Activated CD4-positive, alpha-beta T cell treated with anti-CD3 and anti-CD28 coated beads for 24 hours (primary cell): ENCODE measurements at regions not wholly inside any gene's neighbourhood (a gene's known extent, or its start where the extent isn't known, plus 50 kb on each side); places are given as distances from the start of the nearest gene placed in this dataset.

Experiments
- DNase-seq, 2 donors: peaks; one replicate each; pipeline ENCODE4 v3.0.0-alpha.2; 2020; ENCODE audit warnings: low read depth in 2 of 2

- DNase-seq: no peak
Observed at GRCh38 chr2:23238011-23238657, 146.8 kb upstream of the KLHL29 start.

GRCh38 chr2:23239374-23239773, 145.6 kb upstream of the KLHL29 start:
- DNase-seq: no peak

GRCh38 chr2:23241121-23241520, 143.9 kb upstream of the KLHL29 start:
- DNase-seq: no peak

- no peak for DNase-seq
Observed at GRCh38 chr2:23241611-23242245, 143.3 kb upstream of the KLHL29 start.

GRCh38 chr2:23243073-23243659, 141.8 kb upstream of the KLHL29 start:
- DNase-seq: no peak

- no peak for DNase-seq
Observed at GRCh38 chr2:23244617-23245016, 140.4 kb upstream of the KLHL29 start.

- DNase-seq: no peak
Observed at GRCh38 chr2:23246992-23247683, 137.8 kb upstream of the KLHL29 start.

GRCh38 chr2:23248667-23249066, 136.3 kb upstream of the KLHL29 start:
- no peak for DNase-seq

GRCh38 chr2:23249348-23249747, 135.6 kb upstream of the KLHL29 start:
- DNase-seq: no peak

GRCh38 chr2:23250371-23250770, 134.6 kb upstream of the KLHL29 start:
- no peak for DNase-seq

GRCh38 chr2:23256643-23257042, 128.3 kb upstream of the KLHL29 start:
- DNase-seq: no peak

- no peak for DNase-seq
Observed at GRCh38 chr2:23260621-23261020, 124.4 kb upstream of the KLHL29 start.

GRCh38 chr2:23268467-23269263, 116.3 kb upstream of the KLHL29 start:
- no peak for DNase-seq

- no peak for DNase-seq
Observed at GRCh38 chr2:23269747-23270146, 115.2 kb upstream of the KLHL29 start.

GRCh38 chr2:23270810-23271209, 114.2 kb upstream of the KLHL29 start:
- no peak for DNase-seq

- no peak for DNase-seq
Observed at GRCh38 chr2:23271230-23271629, 113.7 kb upstream of the KLHL29 start.

GRCh38 chr2:23273786-23274185, 111.2 kb upstream of the KLHL29 start:
- DNase-seq: no peak

- no peak for DNase-seq
Observed at GRCh38 chr2:23280401-23280800, 104.6 kb upstream of the KLHL29 start.

GRCh38 chr2:23283653-23284052, 101.3 kb upstream of the KLHL29 start:
- no peak for DNase-seq

GRCh38 chr2:23285091-23285800, 99.7 kb upstream of the KLHL29 start:
- no peak for DNase-seq

- DNase-seq: no peak
Observed at GRCh38 chr2:23286031-23286757, 98.8 kb upstream of the KLHL29 start.
